Panc1 (cell line): ENCODE measurements at regions not wholly inside any gene's neighbourhood (a gene's known extent, or its start where the extent isn't known, plus 50 kb on each side); places are given as distances from the start of the nearest gene placed in this dataset.

Experiments used
- ATAC-seq: fragments of 200-7000 bp; cut with Tn5 transposase; 2 replicates; pipeline ENCODE4 v1.9.1; 2020; ENCODE audit warnings: mild to moderate bottlenecking, moderate library complexity
- BruUV-seq: library from RNA; stranded (reverse); fragments of 400-500 nt; replicated peaks from 2 replicates; lab custom pipeline; 2021; lab: Mats Ljungman, UMichigan
- CTCF ChIA-PET: fragments of 300-600 bp; sonication (Branson Sonifier 250); formaldehyde crosslinking; loops from one replicate; lab custom pipeline; 2022; ENCODE audit warnings: antibody characterized with exemption; lab: Charles Lee
- POLR2A ChIA-PET: fragments of 300-600 bp; sonication (Branson Sonifier 250); formaldehyde crosslinking; loops from one replicate; lab custom pipeline; 2022; ENCODE audit warnings: antibody characterized with exemption; lab: Charles Lee
- DNase-seq: peaks from one replicate; pipeline ENCODE4 v3.0.0-alpha.2; 2010; ENCODE audit warnings: low read depth, low spot score
- H3K27ac ChIP-seq: 2 replicates; pipeline ENCODE4 v1.5.1; 2011; ENCODE audit warnings: mild to moderate bottlenecking, low read length, inconsistent platforms
- H3K27me3 ChIP-seq: fragments of 200-500 bp; sonication (Bioruptor generic); 2 replicates; pipeline ENCODE4 v1.6.0; 2014; ENCODE audit warnings: low read length, inconsistent platforms; ENCODE audit not compliant: control insufficient read depth, insufficient read depth
- H3K36me3 ChIP-seq: fragments of 200-500 bp; sonication (Bioruptor generic); 2 replicates; pipeline ENCODE4 v1.5.1; 2014; ENCODE audit warnings: inconsistent platforms, mild to moderate bottlenecking, low read length, moderate library complexity; ENCODE audit not compliant: control insufficient read depth, insufficient read depth
- H3K4me1 ChIP-seq: 2 replicates; pipeline ENCODE4 v1.5.1; 2011; ENCODE audit warnings: inconsistent platforms, mild to moderate bottlenecking, low read length, moderate library complexity; ENCODE audit not compliant: control insufficient read depth, insufficient read depth
- H3K4me3 ChIP-seq, 2 experiments: 2 replicates each; pipeline ENCODE4 v1.5.1; 2011 to 2012; ENCODE audit warnings: low read depth in 2 of 2, low read length in 2 of 2, mild to moderate bottlenecking in 2 of 2, inconsistent platforms in 1 of 2, moderate library complexity in 1 of 2
- H3K9me3 ChIP-seq: fragments of 200-500 bp; sonication (Bioruptor generic); 2 replicates; pipeline ENCODE4 v1.5.1; 2014; ENCODE audit warnings: low read depth, mild to moderate bottlenecking, inconsistent platforms, low read length, moderate library complexity; ENCODE audit not compliant: control insufficient read depth, insufficient read depth
- CTCF ChIP-seq: fragments of 450-650 bp; IDR thresholded peaks from 2 replicates; pipeline ENCODE4 v1.5.1; 2017; ENCODE audit warnings: mild to moderate bottlenecking
- POLR2AphosphoS5 ChIP-seq: IDR thresholded peaks from 2 replicates; pipeline ENCODE4 v1.6.1; 2012; ENCODE audit warnings: mild to moderate bottlenecking, low read depth, low read length, moderate library complexity
- REST ChIP-seq, 2 experiments: IDR thresholded peaks; 2 replicates each; pipeline ENCODE4 v1.6.1; 2011 to 2012; ENCODE audit warnings: low read depth in 2 of 2, control low read depth in 1 of 2, low read length in 1 of 2, mild to moderate bottlenecking in 1 of 2, moderate library complexity in 1 of 2; ENCODE audit not compliant: insufficient read depth in 1 of 2
- SIN3A ChIP-seq: IDR thresholded peaks from 2 replicates; pipeline ENCODE4 v1.6.1; 2012; ENCODE audit warnings: low read depth, mild to moderate bottlenecking, low read length, moderate library complexity, borderline replicate concordance; ENCODE audit not compliant: insufficient read depth
- TCF7L2 ChIP-seq: IDR thresholded peaks from 2 replicates; pipeline ENCODE4 v1.6.1; 2011; ENCODE audit warnings: mild to moderate bottlenecking, low read depth, low read length, inconsistent platforms
- in situ Hi-C: cut with HindIII; loops from 2 replicates; pipeline ENCODE4 v1.10.0; 2016; ENCODE audit warnings: low sequenced_read_pairs, low pct_unique_long_range_greater_than_20kb
- intact Hi-C: fragments of 100-400 bp; cut with micrococcal nuclease; formaldehyde crosslinking; loops from one replicate; pipeline ENCODE4 v1.10.0; 2022; ENCODE audit not compliant: unreplicated experiment

- CTCF ChIA-PET = no interaction called here
- no TSS peak for BruUV-seq
- in situ Hi-C loops = no loop called here
Observed at GRCh38 chr14:104473244-104473565, 106.4 kb upstream of the C14orf180 start.

GRCh38 chr14:104473649-104474494, 105.7 kb upstream of the C14orf180 start:
- no peak overlapping the region for H3K4me3 ChIP-seq
- no peaks in the 10 kb centered on the region for H3K9me3 ChIP-seq
- H3K36me3 ChIP-seq = no peaks in the 10 kb centered on the region
- H3K4me1 ChIP-seq = no peaks in the 10 kb centered on the region
- in situ Hi-C loops (no loop called here), intact Hi-C loops (no loop called here)
- DNase-seq = no peak
- ChIA-PET POLR2A (no interaction called here), CTCF (no interaction called here)
- no peak for TF ChIP-seq REST (IDR thresholded peaks at IDR 0.05; ENCODE audit: insufficient read depth in 1 of 2, low read depth in 2 of 2, low read length in 1 of 2)
- no peak for TF ChIP-seq POLR2AphosphoS5
- no peak for TF ChIP-seq TCF7L2
- H3K27ac ChIP-seq = no peak overlapping the region
- no TSS peak for BruUV-seq
- peak; percentile 53 for ATAC-seq
- no peaks in the 10 kb centered on the region for H3K27me3 ChIP-seq

More at GRCh38 chr14:104473244-104473565, 106.4 kb upstream of the C14orf180 start:
- H3K27ac ChIP-seq = no peak overlapping the region
- ATAC-seq = no peak
- H3K4me3 ChIP-seq = no peak overlapping the region
- no peaks in the 10 kb centered on the region for H3K27me3 ChIP-seq
- POLR2A ChIA-PET = no interaction called here
- no peaks in the 10 kb centered on the region for H3K36me3 ChIP-seq
- no peak for TF ChIP-seq CTCF
- no peak for TF ChIP-seq REST (IDR thresholded peaks at IDR 0.05; ENCODE audit: insufficient read depth in 1 of 2, low read depth in 2 of 2, low read length in 1 of 2)
- no peak for TF ChIP-seq TCF7L2
- TF ChIP-seq POLR2AphosphoS5 = no peak
- TF ChIP-seq SIN3A = no peak
- intact Hi-C loops = no loop called here
- no peaks in the 10 kb centered on the region for H3K4me1 ChIP-seq
- no peaks in the 10 kb centered on the region for H3K9me3 ChIP-seq
- DNase-seq = no peak
